GM12891 (cell line): ENCODE measurements at regions not wholly inside any gene's neighbourhood (a gene's known extent, or its start where the extent isn't known, plus 50 kb on each side); places are given as distances from the start of the nearest gene placed in this dataset.

Experiments
- PAX5 ChIP-seq: IDR thresholded peaks from 2 replicates; pipeline ENCODE4 v1.6.1; 2011; ENCODE audit warnings: low read length, moderate library complexity, mild to moderate bottlenecking; ENCODE audit not compliant: insufficient read depth, severe bottlenecking
- POLR2A ChIP-seq: IDR thresholded peaks from 2 replicates; pipeline ENCODE4 v1.6.1; 2011; ENCODE audit warnings: low read depth, low read length, control low read depth
- POLR2AphosphoS5 ChIP-seq: IDR thresholded peaks from 2 replicates; pipeline ENCODE4 v1.6.1; 2011; ENCODE audit warnings: low read depth, low read length, control low read depth
- POU2F2 ChIP-seq: IDR thresholded peaks from 2 replicates; pipeline ENCODE4 v1.6.1; 2011; ENCODE audit warnings: low read depth, mild to moderate bottlenecking, control low read depth, low read length, moderate library complexity
- SPI1 ChIP-seq: IDR thresholded peaks from 2 replicates; pipeline ENCODE4 v1.6.1; 2011; ENCODE audit warnings: low read depth, low read length, control low read depth
- TAF1 ChIP-seq: IDR thresholded peaks from 2 replicates; pipeline ENCODE4 v1.6.1; 2011; ENCODE audit warnings: low read depth, low read length, control low read depth

GRCh38 chr5:10118150-10118549 lies 131.5 kb downstream of the ATPSCKMT start:
- TF ChIP-seq POLR2A (no peak), POLR2AphosphoS5 (no peak), POU2F2 (no peak), PAX5 (no peak), TAF1 (no peak), SPI1 (no peak)
